MM.1S (cell line): ENCODE measurements at regions not wholly inside any gene's neighbourhood (a gene's known extent, or its start where the extent isn't known, plus 50 kb on each side); places are given as distances from the start of the nearest gene placed in this dataset.

Experiments used
- DNase-seq: peaks from one replicate; pipeline ENCODE4 v3.0.0-alpha.2; 2015
- H2AFZ ChIP-seq: fragments of 300-600 bp; sonication (generic); 2 replicates; pipeline ENCODE4 v1.6.0; 2016; ENCODE audit warnings: antibody characterized with exemption, low read length
- H3F3A ChIP-seq: fragments of 300-600 bp; sonication (generic); 2 replicates; pipeline ENCODE4 v1.6.1; 2016; ENCODE audit warnings: mild to moderate bottlenecking, antibody characterized with exemption, low read length, moderate library complexity, mixed read lengths; ENCODE audit not compliant: insufficient read depth
- H3K27ac ChIP-seq: fragments of 300-600 bp; sonication (generic); 2 replicates; pipeline ENCODE4 v1.5.1; 2016; ENCODE audit warnings: mild to moderate bottlenecking, low read length
- H3K27me3 ChIP-seq: fragments of 300-600 bp; sonication (generic); replicated peaks from 2 replicates; pipeline ENCODE4 v1.6.0; 2016; ENCODE audit warnings: low read length; ENCODE audit not compliant: insufficient read depth
- H3K36me3 ChIP-seq: fragments of 300-600 bp; sonication (generic); replicated peaks from 2 replicates; pipeline ENCODE4 v1.6.1; 2016; ENCODE audit warnings: mild to moderate bottlenecking, low read length, mixed read lengths; ENCODE audit not compliant: insufficient read depth
- H3K4me1 ChIP-seq: fragments of 300-600 bp; sonication (generic); 2 replicates; pipeline ENCODE4 v1.6.1; 2016; ENCODE audit warnings: low read length, mixed read lengths
- H3K4me2 ChIP-seq: fragments of 300-600 bp; sonication (generic); 2 replicates; pipeline ENCODE4 v1.6.0; 2016; ENCODE audit warnings: low read depth, low read length
- H3K4me3 ChIP-seq: fragments of 300-600 bp; sonication (generic); 2 replicates; pipeline ENCODE4 v1.5.1; 2016; ENCODE audit warnings: low read length, mixed read lengths
- H3K79me2 ChIP-seq: fragments of 300-600 bp; sonication (generic); 2 replicates; pipeline ENCODE4 v1.6.1; 2016; ENCODE audit warnings: mixed run types, low read length, mixed read lengths
- H3K9ac ChIP-seq: fragments of 300-600 bp; sonication (generic); 2 replicates; pipeline ENCODE4 v1.6.1; 2016; ENCODE audit warnings: low read length, mixed read lengths
- H3K9me2 ChIP-seq: fragments of 300-600 bp; sonication (generic); replicated peaks from 2 replicates; pipeline ENCODE4 v1.6.1; 2016; ENCODE audit warnings: mild to moderate bottlenecking, low read length, mixed read lengths; ENCODE audit not compliant: insufficient read depth
- H3K9me3 ChIP-seq: fragments of 300-600 bp; sonication (generic); replicated peaks from 2 replicates; pipeline ENCODE4 v1.6.1; 2016; ENCODE audit warnings: mild to moderate bottlenecking, low read length, mixed read lengths; ENCODE audit not compliant: insufficient read depth
- H4K20me1 ChIP-seq: fragments of 300-600 bp; sonication (generic); 2 replicates; pipeline ENCODE4 v1.6.1; 2016; ENCODE audit warnings: mild to moderate bottlenecking, low read length, moderate library complexity, mixed read lengths; ENCODE audit not compliant: insufficient read depth
- EZH2 ChIP-seq: fragments of 300-600 bp; sonication (generic); optimal IDR thresholded peaks from 2 replicates; pipeline ENCODE3; 2017; ENCODE audit warnings: low read depth, mild to moderate bottlenecking, antibody characterized with exemption, low read length, mixed read lengths
- EZH2phosphoT487 ChIP-seq: fragments of 300-600 bp; sonication (generic); IDR thresholded peaks from 2 replicates; pipeline ENCODE4 v1.6.1; 2018; ENCODE audit warnings: antibody characterized with exemption, low read length
- TF ChIP-seq, protein P1 (sequence below): fragments of 300-600 bp; sonication (generic); IDR thresholded peaks from 2 replicates; pipeline ENCODE4 v1.5.1; 2016; ENCODE audit warnings: antibody characterized with exemption, low read length, mixed read lengths

DNA sequence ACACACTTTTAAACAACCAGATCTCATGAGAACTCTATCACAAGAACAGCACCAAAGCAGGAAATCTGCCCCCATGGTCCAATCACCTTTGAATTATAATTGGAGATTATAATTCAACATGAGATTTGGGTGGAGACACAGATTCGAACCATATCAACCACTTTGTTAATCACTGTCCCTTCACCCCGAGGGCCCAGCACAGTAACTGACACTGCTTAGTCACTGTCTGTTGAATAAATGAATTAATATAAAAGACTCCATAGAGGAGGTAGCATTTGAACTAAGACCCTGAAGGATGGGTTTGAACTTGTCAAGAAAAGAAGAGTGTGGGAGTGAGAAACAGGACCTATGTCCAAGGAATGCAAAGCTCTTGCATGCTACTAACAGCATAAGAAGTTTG, 276.4 kb downstream of the SHOX2 start:
- Histone ChIP-seq H2AFZ (no peak overlapping the region), H3K9me3 (no peaks in the 10 kb centered on the region), H3K27me3 (no peaks in the 10 kb centered on the region), H3F3A (no peaks in the 10 kb centered on the region), H3K4me2 (no peak overlapping the region), H3K36me3 (no peaks in the 10 kb centered on the region), H3K9me2 (no peaks in the 10 kb centered on the region), H3K9ac (no peak overlapping the region), H3K4me3 (no peak overlapping the region), H4K20me1 (no peaks in the 10 kb centered on the region), H3K27ac (no peak overlapping the region), H3K4me1 (no peaks in the 10 kb centered on the region), H3K79me2 (no peaks in the 10 kb centered on the region)
- TF ChIP-seq EZH2 (no peak), EZH2phosphoT487 (no peak)
- TF ChIP-seq, protein P1, sequence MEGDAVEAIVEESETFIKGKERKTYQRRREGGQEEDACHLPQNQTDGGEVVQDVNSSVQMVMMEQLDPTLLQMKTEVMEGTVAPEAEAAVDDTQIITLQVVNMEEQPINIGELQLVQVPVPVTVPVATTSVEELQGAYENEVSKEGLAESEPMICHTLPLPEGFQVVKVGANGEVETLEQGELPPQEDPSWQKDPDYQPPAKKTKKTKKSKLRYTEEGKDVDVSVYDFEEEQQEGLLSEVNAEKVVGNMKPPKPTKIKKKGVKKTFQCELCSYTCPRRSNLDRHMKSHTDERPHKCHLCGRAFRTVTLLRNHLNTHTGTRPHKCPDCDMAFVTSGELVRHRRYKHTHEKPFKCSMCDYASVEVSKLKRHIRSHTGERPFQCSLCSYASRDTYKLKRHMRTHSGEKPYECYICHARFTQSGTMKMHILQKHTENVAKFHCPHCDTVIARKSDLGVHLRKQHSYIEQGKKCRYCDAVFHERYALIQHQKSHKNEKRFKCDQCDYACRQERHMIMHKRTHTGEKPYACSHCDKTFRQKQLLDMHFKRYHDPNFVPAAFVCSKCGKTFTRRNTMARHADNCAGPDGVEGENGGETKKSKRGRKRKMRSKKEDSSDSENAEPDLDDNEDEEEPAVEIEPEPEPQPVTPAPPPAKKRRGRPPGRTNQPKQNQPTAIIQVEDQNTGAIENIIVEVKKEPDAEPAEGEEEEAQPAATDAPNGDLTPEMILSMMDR: no peak
- no peak for DNase-seq

DNA sequence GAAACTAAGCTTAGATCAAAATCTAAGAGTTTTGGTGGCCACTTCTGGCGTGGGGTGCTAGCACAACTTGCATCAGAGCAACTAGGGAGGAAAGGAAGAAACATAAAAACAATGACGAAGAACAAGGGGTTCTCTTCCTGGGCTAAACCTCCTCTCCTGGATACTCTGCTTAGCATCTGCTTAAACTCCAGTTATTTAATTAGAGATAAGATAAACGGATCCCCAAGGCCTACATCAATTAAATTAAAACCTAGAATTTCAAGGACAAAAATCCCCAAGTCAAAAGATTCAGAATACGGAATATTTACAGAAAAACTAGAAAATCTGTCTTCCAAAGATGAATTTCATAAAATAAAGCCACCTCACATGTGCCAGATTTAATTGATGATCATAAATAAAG, 281.9 kb downstream of the SHOX2 start:
- DNase-seq: no peak
- Histone ChIP-seq H3K4me2 (no peak overlapping the region), H3K4me1 (no peaks in the 10 kb centered on the region), H3F3A (no peaks in the 10 kb centered on the region), H3K9me3 (no peaks in the 10 kb centered on the region), H3K9ac (no peak overlapping the region), H3K36me3 (no peaks in the 10 kb centered on the region), H3K79me2 (no peaks in the 10 kb centered on the region), H3K27me3 (no peaks in the 10 kb centered on the region), H3K27ac (no peak overlapping the region), H3K9me2 (no peaks in the 10 kb centered on the region), H2AFZ (no peak overlapping the region), H4K20me1 (no peaks in the 10 kb centered on the region), H3K4me3 (no peak overlapping the region)
- TF ChIP-seq EZH2: no peak
- TF ChIP-seq, protein P1: no peak
- no peak for TF ChIP-seq EZH2phosphoT487

DNA sequence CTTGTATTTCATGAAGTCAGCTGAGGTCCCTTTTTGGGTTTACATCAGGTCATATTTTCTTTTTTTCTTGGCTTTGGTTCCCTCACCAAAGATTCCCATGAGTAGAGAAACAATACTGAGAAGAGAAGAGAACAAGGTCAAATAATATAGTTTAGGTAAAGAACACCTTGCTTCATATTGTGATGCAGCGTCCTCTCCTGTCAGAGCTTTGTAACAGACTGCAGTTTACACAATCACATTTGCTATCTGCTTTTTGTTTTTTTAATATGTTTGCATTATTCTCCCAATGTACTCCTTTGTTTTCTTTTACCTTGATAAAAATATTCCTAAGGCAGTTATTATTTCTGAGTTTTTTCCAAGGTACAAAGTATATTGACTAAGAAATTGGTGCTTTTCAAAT, 283.2 kb downstream of the SHOX2 start:
- TF ChIP-seq EZH2 (no peak), EZH2phosphoT487 (no peak)
- TF ChIP-seq, protein P1: no peak
- Histone ChIP-seq H3K79me2 (no peaks in the 10 kb centered on the region), H4K20me1 (no peaks in the 10 kb centered on the region), H3K4me1 (no peaks in the 10 kb centered on the region), H3K27ac (no peak overlapping the region), H3K9me3 (no peaks in the 10 kb centered on the region), H2AFZ (no peak overlapping the region), H3K9ac (no peak overlapping the region), H3K4me3 (no peak overlapping the region), H3K9me2 (no peaks in the 10 kb centered on the region), H3K36me3 (no peaks in the 10 kb centered on the region), H3K27me3 (no peaks in the 10 kb centered on the region), H3F3A (no peaks in the 10 kb centered on the region), H3K4me2 (no peak overlapping the region)
- no peak for DNase-seq

DNA sequence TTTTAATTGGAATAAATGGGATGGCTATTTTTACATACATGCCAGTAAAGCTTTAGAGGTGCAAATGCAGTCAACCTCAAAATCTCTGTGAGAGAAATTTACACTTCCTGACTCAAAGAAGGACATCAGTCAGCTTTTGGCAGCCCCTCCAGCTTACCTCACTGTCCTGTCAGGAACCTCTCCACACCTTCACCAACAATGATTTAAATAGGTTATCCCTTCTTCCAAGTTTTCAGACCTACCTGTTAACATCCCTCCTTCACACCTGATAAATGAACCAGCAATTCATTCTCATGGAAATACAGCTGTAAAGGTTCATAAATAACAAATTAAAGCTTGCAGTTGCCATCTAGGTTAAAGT, 286.1 kb downstream of the SHOX2 start:
- no peaks in the 10 kb centered on the region for H3K4me1 ChIP-seq
- H3K79me2 ChIP-seq: no peaks in the 10 kb centered on the region
- no peak overlapping the region for H2AFZ ChIP-seq
- H3K9me3 ChIP-seq: no peaks in the 10 kb centered on the region
- H3K27ac ChIP-seq: no peak overlapping the region
- no peaks in the 10 kb centered on the region for H4K20me1 ChIP-seq
- TF ChIP-seq, protein P1: no peak
- no peak for TF ChIP-seq EZH2
- TF ChIP-seq EZH2phosphoT487: no peak
- H3K9me2 ChIP-seq: no peaks in the 10 kb centered on the region
- no peaks in the 10 kb centered on the region for H3K36me3 ChIP-seq
- DNase-seq: no peak
- no peak overlapping the region for H3K9ac ChIP-seq
- H3K4me3 ChIP-seq: no peak overlapping the region
- no peaks in the 10 kb centered on the region for H3K27me3 ChIP-seq
- H3F3A ChIP-seq: no peaks in the 10 kb centered on the region
- H3K4me2 ChIP-seq: no peak overlapping the region
